Adrenal gland (tissue), 5 donors: ENCODE measurements at regions not wholly inside any gene's neighbourhood (a gene's known extent, or its start where the extent isn't known, plus 50 kb on each side); places are given as distances from the start of the nearest gene placed in this dataset.

Experiments used
- POLR2A ChIP-seq, 2 donors: fragments of 450-650 bp; IDR thresholded peaks; one replicate each; pipeline ENCODE4 v1.6.1; 2017; ENCODE audit warnings: antibody characterized with exemption in 2 of 2, mild to moderate bottlenecking in 2 of 2, moderate library complexity in 1 of 2
- TF ChIP-seq, protein P1 (sequence below), 6 experiments: fragments of 450-650 bp in 4 of 6; fragments of 200-600 bp in 2 of 6; sonication (generic) in 1 of 6; IDR thresholded peaks; 1 replicate in 5 of 6; 2 replicates in 1 of 6; pipeline versions ENCODE4 v1.5.1 to v1.8.0; 2016 to 2021; ENCODE audit warnings: antibody characterized with exemption in 6 of 6, mild to moderate bottlenecking in 2 of 6, moderate library complexity in 1 of 6
- donor health status: DM: no; HTN: no; CAD: no.

DNA sequence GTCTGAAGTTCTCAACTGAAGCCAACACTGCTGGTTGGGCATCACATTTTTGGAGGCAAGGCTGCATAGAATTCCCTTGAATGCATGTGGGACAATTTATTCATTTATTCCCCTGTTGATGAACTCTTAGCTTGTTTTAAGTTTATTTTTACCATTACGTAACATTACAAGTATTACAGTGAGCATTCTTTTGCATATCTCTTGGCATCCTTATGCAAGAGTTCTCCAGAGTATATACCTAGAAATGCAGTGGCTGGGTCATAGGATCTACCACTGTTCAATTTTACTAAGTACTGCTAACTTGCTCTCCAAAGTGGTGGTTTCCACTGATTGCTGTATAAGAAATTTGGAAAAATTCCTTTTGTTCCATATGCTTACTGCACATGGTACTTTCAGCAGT, 66.5 kb downstream of the UCHL1 start:
- no peak for TF ChIP-seq POLR2A (IDR thresholded peaks at IDR 0.05)
- TF ChIP-seq, protein P1, sequence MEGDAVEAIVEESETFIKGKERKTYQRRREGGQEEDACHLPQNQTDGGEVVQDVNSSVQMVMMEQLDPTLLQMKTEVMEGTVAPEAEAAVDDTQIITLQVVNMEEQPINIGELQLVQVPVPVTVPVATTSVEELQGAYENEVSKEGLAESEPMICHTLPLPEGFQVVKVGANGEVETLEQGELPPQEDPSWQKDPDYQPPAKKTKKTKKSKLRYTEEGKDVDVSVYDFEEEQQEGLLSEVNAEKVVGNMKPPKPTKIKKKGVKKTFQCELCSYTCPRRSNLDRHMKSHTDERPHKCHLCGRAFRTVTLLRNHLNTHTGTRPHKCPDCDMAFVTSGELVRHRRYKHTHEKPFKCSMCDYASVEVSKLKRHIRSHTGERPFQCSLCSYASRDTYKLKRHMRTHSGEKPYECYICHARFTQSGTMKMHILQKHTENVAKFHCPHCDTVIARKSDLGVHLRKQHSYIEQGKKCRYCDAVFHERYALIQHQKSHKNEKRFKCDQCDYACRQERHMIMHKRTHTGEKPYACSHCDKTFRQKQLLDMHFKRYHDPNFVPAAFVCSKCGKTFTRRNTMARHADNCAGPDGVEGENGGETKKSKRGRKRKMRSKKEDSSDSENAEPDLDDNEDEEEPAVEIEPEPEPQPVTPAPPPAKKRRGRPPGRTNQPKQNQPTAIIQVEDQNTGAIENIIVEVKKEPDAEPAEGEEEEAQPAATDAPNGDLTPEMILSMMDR (IDR thresholded peaks at IDR 0.05): no peak
